ENCODE measurements at regions not wholly inside any gene's neighbourhood (a gene's known extent, or its start where the extent isn't known, plus 50 kb on each side); places are given as distances from the start of the nearest gene placed in this dataset.

DNA sequence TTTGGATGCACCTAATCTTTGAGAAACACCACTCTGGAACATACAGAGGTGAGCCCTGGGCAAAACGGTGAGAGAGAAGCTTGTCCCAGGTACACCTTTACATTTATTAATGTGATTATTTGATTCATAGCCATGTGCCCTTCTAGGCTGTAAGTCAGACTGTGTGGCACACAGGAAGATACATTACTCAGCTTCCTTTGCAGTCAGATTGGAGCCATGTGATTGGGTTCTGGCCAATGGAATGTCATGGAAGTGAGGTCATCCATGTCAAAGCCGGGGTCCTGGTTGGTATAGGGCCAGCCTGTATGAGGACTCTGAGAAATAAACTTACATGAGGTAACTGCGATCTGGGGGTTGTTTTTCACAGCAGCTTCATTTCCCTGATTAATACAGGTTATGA lies 106.8 kb upstream of the CD180 start:
- DNase-seq = no peak
- Histone ChIP-seq H3K27me3 (no peaks in the 10 kb centered on the region), H3K36me3 (no peaks in the 10 kb centered on the region), H3K4me3 (no peak overlapping the region), H3K27ac (peak overlapping the region; percentile 83), H3K4me1 (peaks cover 0 to 58% (median 36%) of the 10 kb centered on the region in 4 donors), H3K9me3 (no peaks in the 10 kb centered on the region)
- TF ChIP-seq, protein P1, sequence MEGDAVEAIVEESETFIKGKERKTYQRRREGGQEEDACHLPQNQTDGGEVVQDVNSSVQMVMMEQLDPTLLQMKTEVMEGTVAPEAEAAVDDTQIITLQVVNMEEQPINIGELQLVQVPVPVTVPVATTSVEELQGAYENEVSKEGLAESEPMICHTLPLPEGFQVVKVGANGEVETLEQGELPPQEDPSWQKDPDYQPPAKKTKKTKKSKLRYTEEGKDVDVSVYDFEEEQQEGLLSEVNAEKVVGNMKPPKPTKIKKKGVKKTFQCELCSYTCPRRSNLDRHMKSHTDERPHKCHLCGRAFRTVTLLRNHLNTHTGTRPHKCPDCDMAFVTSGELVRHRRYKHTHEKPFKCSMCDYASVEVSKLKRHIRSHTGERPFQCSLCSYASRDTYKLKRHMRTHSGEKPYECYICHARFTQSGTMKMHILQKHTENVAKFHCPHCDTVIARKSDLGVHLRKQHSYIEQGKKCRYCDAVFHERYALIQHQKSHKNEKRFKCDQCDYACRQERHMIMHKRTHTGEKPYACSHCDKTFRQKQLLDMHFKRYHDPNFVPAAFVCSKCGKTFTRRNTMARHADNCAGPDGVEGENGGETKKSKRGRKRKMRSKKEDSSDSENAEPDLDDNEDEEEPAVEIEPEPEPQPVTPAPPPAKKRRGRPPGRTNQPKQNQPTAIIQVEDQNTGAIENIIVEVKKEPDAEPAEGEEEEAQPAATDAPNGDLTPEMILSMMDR (IDR thresholded peaks at IDR 0.05) = no peak
- intact Hi-C loops (cut with DNase I; ENCODE audit: low total_unique reads) = loop anchor here (5.0 to 10.0 kb wide), 2 partner anchors 36 to 59 kb away; no protein-coding TSS in a partner anchor

DNA sequence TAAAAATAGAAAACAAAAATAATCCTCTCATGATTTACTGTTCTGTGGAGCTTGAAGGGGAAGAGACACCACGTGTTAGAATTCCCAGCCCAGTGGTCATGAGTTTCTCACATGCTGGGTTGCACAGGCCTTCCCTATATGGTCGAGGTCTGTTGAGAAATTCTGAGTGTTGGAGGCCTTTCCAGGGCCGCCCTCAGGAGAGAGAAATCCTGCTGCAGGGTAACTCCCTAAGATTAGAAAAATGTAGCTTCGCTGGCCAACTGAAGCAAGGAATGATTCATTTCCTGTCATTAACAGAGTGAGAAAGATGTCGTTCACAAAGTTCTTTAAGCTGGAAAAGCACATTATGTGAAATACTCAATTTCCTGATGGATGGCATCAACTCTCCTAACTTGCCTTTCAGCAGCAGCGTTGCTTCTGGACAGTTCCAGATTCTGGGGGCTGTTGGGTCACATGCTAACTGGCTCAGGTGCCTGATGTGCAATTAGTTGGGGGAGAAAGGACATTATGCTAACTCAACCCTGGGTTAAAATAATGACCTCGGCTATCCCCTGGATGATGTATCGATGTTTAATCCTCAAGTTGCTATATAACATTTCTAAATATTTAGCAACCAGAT lies 104.8 kb upstream of the CD180 start:
- Histone ChIP-seq H3K36me3 (no peaks in the 10 kb centered on the region), H3K4me1 (peaks cover 0 to 55% (median 33%) of the 10 kb centered on the region in 4 donors), H3K4me3 (no peak overlapping the region), H3K27me3 (no peaks in the 10 kb centered on the region), H3K27ac (peak overlapping the region; percentile 83), H3K9me3 (no peaks in the 10 kb centered on the region)
- peak; percentile 93 to 94 for DNase-seq
- intact Hi-C loops (cut with DNase I; ENCODE audit: low total_unique reads) = loop anchor here (5.0 to 10.0 kb wide), 2 partner anchors 34 to 57 kb away; no protein-coding TSS in a partner anchor
- TF ChIP-seq, protein P1 (IDR thresholded peaks at IDR 0.05) = no peak

DNA sequence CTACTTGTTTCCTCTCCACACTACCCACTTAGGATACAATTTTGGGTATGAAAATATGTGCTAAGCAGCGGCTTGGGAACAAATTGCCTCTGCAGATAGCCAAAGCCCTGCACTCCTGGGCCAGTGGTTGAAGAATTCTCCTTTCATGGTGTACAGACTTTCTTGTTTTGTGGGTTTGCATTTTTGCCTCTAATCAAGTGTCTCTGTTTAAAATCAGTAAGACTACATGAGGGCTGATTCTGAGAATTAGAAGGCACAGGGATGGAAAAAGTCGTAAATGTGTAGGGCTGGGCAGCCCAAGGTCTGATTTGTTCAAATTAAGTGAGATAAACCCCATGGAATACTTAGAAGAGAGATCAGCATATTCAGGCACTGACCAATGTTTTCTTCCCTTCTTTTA lies 103.7 kb upstream of the CD180 start:
- intact Hi-C loops (cut with DNase I; ENCODE audit: low total_unique reads) = loop anchor here (5.0 to 10.0 kb wide), 2 partner anchors 33 to 56 kb away; no protein-coding TSS in a partner anchor
- Histone ChIP-seq H3K4me1 (peaks cover 0 to 45% (median 23%) of the 10 kb centered on the region in 4 donors), H3K27ac (peak overlapping the region; percentile 83)

DNA sequence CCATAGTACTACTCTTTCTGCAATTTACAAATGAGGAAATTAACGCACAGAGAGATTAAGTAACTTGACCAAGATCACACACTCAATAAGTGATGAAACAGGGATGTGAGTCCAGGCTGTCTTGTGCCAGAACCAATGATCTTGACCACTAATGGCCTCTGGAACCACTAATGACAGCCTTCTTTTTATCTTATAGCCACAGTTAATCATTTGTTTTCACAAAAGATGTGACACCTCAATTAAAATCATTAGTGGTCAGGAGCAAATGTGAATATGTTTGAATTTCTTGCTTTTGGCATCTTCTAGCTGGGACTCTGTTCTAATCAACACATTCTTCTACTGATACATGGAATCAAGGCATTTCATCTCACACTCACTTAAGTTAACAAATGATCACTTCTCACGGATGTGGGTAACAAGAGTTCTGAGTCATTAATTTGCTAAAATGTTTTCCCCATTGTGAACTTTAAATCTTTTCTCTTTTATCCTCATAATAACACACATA lies 102.7 kb upstream of the CD180 start:
- DNase-seq = no peak
- TF ChIP-seq, protein P1 (IDR thresholded peaks at IDR 0.05) = no peak
- H3K9me3 ChIP-seq = no peaks in the 10 kb centered on the region
- intact Hi-C loops (cut with DNase I; ENCODE audit: low total_unique reads) = no loop called here
- H3K27ac ChIP-seq = peak overlapping the region in 1 of 2 donors; percentile 83
- peaks cover 0 to 34% (median 19%) of the 10 kb centered on the region in 4 donors for H3K4me1 ChIP-seq
- H3K4me3 ChIP-seq = no peak overlapping the region
- H3K27me3 ChIP-seq = no peaks in the 10 kb centered on the region
- no peaks in the 10 kb centered on the region for H3K36me3 ChIP-seq

More for the DNA sequence above, 103.7 kb upstream of the CD180 start:
- DNase-seq = no peak
- Histone ChIP-seq H3K27me3 (no peaks in the 10 kb centered on the region), H3K4me3 (no peak overlapping the region), H3K36me3 (no peaks in the 10 kb centered on the region), H3K9me3 (no peaks in the 10 kb centered on the region)
- TF ChIP-seq, protein P1 (IDR thresholded peaks at IDR 0.05) = no peak

DNA sequence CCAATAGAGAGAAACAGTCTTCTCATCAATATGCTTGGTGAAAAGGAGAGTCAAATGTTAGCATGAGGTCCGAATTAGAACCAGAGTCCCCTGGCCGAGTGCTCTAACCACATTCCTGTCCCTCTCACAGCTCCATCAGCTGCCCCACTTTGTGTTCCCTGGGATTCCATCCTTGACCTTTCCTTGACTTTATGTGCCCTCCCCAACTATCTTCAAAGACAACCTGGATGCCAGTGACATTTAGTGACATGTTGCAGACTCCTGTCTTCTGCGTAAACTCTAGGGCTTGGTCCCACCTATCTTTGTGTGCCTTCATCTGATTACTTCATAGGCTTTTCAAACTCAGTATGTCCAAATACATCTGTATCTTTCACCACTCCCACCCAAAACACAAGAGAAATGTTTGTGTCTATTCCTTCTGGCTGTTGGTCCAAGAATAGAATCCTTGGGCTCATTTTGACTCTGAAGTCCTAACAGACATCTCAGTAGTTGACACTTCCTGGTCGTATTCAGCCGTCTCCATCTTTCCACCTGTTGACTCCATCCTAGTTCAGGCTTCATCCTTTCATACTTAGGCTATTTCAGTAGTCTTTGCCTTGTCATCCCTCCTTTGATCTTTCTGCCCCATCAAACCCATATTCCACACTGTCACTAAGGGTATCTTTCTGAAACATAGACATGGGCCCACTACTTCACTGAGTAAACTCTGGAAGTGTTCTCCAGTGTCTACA lies 101.4 kb upstream of the CD180 start:
- no peaks in the 10 kb centered on the region for H3K9me3 ChIP-seq
- peaks cover 0 to 32% (median 16%) of the 10 kb centered on the region in 4 donors for H3K4me1 ChIP-seq
- intact Hi-C loops (cut with DNase I; ENCODE audit: low total_unique reads) = no loop called here
- H3K27me3 ChIP-seq = no peaks in the 10 kb centered on the region
- DNase-seq = no peak
- H3K4me3 ChIP-seq = no peak overlapping the region
- H3K27ac ChIP-seq = no peak overlapping the region
- no peaks in the 10 kb centered on the region for H3K36me3 ChIP-seq
- TF ChIP-seq, protein P1 (IDR thresholded peaks at IDR 0.05) = no peak

Data from tibial artery (tissue), 4 donors.